Activated CD8-positive, alpha-beta memory T cell treated with anti-CD3 and anti-CD28 coated beads for 36 hours (primary cell): ENCODE measurements at regions not wholly inside any gene's neighbourhood (a gene's known extent, or its start where the extent isn't known, plus 50 kb on each side); places are given as distances from the start of the nearest gene placed in this dataset.
"Not testable (repeated sequence)": the region's sequence is repeated elsewhere in the genome, so short reads cannot be mapped to it uniquely, and the experiment has no call there.

Source experiments
- CTCF ChIA-PET: fragments of 350-600 bp; sonication (Branson Sonifier 250); formaldehyde crosslinking; loops from one replicate; lab custom pipeline; 2021; ENCODE audit warnings: antibody characterized with exemption; lab: Charles Lee
- POLR2A ChIA-PET: fragments of 350-600 bp; sonication (Branson Sonifier 250); formaldehyde crosslinking; loops from one replicate; lab custom pipeline; 2021; ENCODE audit warnings: antibody characterized with exemption; lab: Charles Lee

DNA sequence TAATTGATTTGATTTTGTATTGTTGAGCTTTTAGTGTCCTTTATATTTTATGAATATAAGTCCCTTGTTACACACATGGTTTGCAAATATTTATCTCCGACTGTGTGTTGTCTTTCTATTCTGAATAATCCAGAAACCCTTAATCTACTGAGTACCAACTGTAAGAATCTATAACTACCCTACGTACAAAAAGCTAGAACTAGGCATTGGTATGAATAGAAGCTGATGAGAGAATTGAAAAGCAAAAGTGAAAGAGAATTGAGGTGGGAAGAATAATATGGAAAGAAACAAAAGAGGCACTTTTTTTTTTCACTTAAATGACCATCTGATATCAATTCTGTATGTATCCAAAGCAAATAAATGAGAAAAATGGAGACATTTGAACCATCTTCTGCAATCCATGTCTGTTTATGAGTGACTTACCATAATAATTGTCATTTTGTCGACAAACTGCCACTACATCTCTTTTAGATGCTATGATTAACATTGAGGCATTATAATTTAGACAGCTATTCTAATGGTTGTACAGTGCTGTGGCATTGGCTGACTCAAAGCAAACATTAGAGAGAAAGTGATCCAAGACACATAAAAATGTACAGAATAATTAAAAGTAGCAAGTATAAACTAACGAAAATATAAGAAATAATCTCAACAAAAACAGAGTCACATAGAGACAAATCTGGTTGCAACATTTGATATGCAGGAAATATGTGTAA is 1516.6 kb upstream of the AGA start:
- ChIA-PET POLR2A (no interaction called here), CTCF (no interaction called here)

DNA sequence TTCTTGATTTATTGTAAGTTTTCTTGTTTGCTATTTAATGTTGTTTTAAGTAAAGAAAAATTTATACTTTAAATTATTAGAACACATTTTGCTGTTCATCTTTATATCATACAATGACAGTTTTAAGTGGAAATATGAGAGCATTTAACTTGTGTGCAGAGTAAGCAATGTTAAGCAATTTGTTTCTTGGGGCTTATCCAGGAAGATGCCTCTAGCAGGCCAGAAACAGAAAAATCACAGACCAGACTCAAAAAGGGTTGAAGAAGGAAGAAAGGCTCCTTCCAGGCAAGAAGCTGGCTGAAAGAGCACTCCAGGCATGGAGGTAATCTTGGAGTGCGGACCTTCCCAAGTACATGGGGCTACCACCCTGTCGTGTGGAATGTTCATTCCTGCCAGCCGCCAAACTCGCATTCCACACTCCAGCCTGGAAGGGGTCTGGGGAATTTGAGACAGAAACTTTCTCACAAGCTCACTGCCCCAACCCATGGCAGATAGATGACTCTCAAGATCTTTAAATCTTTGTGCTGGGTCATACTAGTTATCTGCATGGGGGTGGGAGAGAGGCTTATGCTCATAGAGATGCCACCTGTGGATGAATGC is 1521.3 kb upstream of the AGA start:
- CTCF ChIA-PET: no interaction called here
- POLR2A ChIA-PET: no interaction called here

DNA sequence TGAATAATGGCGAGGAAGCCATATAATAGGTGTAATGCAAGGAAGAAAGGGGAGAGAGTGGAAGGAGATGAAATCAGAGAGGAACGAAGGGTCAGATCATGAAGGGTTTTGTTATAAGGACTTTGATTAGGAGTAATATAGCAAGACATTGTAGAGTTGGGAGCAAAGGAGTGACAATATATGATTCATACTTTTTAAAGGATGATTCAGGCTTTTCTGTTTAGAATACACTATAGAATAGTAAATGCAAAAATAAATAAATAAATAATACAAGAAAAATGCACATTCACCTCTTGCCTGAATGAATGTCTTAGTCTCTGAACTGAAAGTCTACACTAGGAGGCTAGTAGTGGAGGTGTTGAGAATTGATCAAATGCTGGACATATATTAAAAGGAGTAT is 1524.4 kb upstream of the AGA start:
- ChIA-PET CTCF (no interaction called here), POLR2A (no interaction called here)

DNA sequence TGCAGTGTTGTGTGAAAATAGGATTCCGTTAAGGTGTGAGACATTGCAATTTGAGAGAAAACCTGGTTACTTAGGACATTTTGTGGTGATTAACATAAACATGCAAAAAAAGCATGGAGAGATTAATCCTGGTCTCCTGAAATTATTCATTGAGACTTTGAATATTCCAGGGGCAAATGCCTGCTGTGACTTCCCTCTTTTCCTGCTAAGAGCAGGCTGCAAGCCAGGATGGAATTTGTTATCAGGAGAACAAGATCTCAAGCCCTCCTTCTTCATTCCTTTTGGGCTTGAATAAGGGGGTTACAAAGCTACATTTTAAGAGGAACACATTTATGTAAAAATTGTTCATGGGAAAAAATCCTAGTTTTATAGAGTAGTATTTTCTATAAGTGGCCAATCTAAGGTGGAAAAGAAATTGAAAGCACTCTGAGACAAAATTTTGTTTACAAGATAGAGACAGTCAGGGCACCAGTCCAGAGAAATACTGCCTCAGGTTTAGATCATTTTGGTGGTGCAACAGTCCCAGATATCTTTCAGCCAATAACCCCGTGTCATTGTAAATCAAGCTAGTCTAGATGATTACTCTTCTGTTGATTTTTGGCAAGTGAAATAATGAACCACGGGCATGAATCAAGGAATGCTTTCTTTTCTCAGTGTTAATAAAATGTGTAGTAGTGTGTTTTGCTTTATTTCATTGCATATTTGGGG is 1528.3 kb upstream of the AGA start:
- ChIA-PET CTCF (no interaction called here), POLR2A (no interaction called here)

DNA sequence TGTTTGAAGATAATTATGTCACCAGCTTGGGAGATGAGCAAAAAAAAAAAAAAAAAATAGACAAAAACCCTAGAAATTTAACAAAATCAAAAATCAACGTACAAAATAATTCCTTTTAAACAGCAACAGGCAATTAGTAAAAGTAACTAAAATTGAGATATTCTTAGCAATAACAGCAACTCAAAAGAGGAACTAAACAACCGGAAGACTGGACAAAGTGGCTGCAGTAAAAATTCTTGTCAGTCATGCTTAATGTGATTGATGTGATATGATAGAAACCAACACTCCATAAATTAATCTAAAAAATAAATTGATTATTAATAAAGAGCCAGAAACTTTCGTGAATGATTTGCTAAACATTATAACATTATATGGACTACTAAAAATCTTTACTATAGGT is 1534.6 kb upstream of the AGA start:
- CTCF ChIA-PET: no interaction called here

DNA sequence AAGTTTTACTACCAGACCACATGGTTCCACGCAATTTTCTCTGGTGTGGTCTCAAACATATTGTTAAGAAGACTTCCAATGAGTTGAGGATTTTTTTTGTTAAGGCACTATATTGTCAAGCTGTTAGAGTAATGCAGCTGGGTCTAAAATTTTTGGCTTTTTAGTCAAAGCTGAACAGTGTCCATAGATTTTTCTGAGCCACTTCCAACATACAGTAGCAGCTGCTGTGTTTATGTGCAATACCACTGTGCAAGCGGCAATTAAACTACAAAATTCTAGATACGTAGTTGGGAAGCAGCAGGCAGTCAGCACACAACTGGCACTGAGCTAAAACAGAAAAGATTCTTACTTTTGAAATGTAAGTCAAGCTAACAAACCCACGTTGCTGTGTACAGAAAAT is 1551.1 kb upstream of the AGA start:
- ChIA-PET CTCF (no interaction called here), POLR2A (no interaction called here)

More for the DNA sequence above, 1534.6 kb upstream of the AGA start:
- POLR2A ChIA-PET: no interaction called here

DNA sequence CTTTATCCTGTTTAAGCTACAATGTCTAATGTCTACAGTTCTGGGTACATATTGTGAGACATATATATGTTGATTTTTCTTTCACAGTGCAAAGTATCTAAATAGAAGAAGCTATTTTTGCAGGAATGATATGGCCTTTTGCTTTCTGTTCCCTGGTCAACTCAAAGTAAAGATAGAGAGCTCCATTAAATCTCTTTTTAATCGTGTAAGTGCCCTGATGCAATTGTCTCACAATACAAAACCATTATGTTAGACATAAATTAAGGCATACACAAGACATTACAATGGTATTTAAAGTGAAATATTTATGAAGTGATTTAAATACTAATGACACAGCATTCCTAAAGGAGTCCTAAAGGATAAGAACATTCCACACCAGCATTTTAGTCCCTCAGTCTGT is 1559.7 kb upstream of the AGA start:
- ChIA-PET POLR2A (no interaction called here), CTCF (no interaction called here)

DNA sequence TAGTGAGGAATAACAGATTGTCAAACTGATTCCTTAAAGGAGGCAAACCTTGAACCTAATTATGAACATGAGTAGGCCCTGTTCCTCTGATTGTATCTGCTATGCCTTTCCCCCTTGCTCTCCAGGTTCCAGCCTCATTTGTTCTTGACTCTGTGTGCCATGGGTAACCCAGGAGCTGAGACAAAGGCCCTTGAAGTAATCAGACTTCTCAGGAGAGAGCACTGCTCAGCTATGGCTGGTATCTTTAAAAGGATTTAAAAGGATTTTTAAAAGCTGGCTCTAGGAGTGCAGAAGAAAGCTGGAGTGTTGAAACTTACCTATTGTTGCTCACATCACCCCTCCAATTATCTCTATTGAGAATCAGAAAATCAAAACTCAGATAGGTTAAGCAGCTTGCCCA is 1565.5 kb upstream of the AGA start:
- POLR2A ChIA-PET: no interaction called here
- CTCF ChIA-PET: no interaction called here

DNA sequence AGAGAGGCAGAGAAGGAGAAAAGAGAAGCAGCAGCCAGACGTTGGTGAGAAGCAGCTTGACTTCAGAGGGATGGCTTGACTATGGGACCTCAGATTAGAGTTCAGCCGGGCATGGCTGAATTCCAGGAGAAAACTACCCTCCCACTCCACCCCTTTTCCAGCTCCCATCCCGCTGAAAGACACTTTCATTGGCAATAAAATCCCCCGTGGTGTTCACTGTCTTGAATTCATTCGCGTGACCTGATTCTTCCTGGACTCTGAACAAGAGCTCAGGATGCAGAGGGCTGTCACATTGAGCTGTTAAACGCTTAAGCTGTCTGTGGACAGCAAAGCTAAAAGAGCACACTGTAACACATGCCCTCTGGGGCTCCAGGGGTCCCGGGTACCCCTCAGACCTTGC is 1575.3 kb upstream of the AGA start:
- ChIA-PET CTCF (no interaction called here), POLR2A (no interaction called here)

DNA sequence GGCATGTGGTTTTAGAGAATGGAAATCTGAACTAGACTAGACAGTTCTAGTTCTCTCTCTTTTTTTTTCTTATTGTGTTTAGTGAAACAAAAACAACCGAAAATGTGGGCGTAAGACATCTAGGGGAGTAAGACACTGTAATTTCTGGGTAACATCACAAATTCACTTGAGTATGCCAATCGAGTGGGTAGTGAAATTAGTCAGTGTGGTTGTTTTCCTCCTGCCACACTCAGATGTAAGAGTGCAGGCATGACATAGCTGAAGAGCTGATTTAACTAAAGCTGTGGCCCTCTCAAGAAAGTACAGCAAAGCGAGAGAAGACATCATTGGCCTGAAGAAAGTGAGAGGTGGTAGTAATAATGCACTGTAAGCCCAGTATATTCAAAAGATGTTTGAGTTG is 1585.3 kb upstream of the AGA start:
- ChIA-PET POLR2A (no interaction called here), CTCF (no interaction called here)

DNA sequence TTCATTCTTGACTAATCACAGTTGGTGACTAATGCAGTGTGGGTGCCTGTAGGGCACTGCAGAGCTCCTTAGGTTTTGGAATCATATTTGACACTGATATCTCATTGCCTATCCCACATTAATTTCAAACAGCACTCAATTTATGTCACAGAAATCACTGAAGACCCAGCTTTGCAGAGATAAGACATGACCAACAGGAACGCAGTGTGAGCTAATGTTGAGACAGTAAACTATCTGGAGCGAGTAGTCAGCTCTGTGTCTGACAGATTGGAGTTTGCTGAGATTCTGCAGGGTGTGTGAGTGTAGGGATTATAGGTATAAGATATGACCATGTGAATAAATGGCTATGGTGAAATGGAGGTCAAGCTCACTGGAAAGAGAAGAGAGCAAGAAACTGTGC is 1586.1 kb upstream of the AGA start:
- POLR2A ChIA-PET: no interaction called here
- CTCF ChIA-PET: no interaction called here

DNA sequence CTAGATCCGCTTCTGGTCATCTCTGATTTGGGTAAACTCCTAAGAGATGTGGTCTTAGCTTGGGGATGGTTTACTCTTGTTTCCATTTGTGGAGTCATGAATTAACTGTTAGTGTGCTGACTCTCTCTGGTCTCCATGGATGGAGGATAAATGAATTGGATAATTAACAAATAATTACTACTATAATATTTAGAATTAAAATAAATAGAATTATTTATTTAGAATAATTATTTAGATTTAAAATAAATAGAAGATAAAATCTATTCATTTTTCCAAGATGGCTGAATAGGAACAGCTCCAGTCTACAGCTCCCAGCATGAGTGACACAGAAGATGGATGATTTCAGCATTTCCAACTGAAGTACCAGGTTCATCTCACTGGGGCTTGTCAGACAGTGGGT is 1587.4 kb upstream of the AGA start:
- POLR2A ChIA-PET: no interaction called here
- CTCF ChIA-PET: no interaction called here

DNA sequence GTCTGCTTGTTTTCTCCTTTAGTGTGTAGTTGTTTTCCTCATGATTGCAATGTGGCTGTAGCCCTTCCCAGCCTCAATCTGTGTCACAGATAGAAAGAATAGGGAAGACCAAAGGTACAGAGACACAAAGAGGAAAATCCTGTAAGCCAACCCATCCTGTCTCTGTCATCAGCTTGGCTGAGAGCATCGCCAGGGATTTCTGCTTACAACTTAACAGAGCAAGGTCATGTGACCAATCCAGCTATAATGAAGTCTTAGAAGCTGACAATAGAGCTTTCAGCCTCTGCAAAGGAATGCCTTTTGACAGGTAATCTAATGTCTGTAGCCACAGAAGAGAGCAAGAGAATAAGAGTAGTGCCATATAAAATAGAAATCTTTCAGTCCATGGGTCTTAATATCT is 1598.0 kb upstream of the AGA start:
- POLR2A ChIA-PET: no interaction called here
- CTCF ChIA-PET: no interaction called here

DNA sequence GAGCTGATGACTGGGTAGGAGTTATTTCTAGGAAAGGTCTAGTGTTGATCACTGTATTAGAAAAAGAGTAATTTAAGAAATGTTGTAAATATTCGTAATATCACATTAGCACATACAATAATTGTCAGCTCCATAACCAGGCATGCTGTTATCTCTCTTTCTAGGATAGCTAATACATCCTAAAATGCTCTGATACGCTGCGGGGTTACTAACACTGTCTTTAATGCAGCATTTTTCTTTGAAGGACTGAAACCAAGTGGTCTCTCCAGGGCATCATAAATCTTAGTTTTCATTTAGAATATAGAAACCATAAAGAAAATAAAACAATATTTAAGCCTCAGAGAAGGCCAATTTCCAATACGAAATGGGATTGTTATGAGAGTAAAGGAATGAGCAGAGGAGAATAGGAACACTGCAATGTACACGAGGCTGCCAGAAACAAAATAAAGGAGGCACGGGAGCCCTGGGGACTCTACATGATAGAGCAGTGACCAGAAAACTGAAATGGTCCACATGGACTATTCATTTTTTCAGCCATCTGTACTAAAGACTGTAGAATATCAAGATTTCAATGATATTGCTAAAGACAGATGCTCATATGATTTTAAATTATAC is 1606.7 kb upstream of the AGA start:
- POLR2A ChIA-PET: no interaction called here
- CTCF ChIA-PET: no interaction called here

DNA sequence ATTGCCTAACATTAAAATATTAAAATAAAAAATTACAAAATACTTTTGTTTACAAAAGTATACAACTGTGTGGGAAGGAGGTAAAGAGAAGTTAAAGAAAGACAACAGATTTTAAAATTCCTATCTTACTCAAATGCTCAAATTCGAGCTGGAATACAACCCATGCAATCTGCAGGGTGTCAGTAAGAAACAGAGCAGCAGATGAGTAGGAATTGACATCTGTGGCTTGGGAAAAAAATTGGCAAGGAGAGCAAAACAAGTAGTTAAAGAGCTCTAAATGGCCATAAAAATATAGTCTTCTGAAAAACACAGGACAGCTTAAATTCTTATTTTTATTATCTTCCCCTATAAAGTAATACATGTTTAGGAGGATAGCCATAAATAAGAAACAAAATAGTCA is 1609.0 kb upstream of the AGA start:
- POLR2A ChIA-PET: no interaction called here
- CTCF ChIA-PET: no interaction called here

DNA sequence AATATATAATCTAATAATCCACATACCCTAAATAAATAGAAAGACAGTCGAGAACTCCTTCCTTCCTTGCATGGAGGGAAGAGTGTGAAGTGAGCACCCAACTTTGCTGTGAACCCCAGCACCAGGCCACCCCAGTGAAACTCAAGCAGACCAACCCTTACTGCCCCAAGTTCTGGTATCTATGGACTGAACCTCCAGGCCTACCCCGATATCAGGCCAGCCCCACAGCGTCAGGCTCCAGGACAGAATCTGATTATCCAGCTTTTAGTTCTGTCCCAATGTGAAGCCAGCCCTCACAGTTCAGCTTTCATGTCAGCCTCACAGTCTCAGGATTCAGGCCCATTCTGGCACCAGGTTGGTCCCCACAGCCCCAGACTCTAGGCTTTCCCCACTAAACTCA is 1617.2 kb upstream of the AGA start:
- ChIA-PET CTCF (no interaction called here), POLR2A (no interaction called here)

DNA sequence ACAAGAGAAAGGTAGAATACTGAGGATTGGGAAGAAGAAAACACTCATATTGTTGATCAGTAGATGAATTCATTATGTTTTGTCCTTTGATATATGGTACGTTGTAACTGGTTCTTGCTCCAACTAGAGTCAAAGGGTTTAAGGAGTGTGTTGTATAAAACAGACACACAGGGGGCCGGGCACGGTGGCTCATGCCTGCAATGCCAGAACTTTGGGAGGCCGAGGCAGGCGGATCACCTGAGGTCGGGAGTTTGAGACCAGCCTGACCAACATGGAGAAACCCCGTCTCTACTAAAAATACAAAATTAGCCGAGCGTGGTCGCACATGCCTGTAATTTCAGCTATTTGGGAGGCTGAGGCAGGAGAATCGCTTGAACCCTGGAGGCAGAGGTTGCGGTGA is 1624.0 kb upstream of the AGA start:
- CTCF ChIA-PET, POLR2A ChIA-PET: not testable (repeated sequence)

DNA sequence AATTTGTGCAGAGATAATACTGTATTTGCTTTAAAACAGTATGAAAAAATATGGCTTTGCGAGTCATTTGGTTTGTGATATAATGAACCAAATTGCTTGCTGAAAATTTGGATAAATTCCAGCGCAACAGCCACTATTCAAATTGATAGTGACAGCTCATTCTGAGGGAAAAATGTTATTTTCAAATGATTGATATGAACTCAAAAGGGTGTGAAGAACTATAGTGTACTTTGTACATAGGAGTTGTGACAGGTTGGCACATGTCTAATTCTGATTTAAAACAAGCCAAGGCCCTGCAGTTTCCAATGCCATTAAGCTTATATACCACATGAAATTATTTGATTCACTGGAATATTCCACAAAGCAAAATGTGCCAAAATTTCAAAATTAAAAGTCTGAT is 1628.9 kb upstream of the AGA start:
- ChIA-PET POLR2A (no interaction called here), CTCF (no interaction called here)

DNA sequence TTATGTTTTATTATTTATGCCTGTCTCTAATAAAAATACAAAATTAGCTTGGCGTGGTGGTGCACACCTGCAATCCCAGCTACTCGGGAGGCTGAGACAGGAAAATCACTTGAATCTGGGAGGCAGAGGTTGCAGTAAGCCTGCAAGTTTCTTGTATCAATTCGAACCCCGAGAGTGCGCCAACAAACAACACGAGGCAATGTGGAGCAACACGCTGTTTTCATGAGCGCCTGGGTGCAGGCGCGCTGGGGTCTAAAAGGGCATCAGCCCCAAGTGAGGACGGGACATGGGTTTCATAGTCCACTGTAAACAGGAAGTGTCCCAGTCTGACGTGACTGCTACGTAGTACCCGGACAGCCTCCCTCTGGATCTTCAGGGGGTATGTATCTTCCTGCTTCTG is 1634.6 kb upstream of the AGA start:
- ChIA-PET POLR2A (no interaction called here), CTCF (no interaction called here)

DNA sequence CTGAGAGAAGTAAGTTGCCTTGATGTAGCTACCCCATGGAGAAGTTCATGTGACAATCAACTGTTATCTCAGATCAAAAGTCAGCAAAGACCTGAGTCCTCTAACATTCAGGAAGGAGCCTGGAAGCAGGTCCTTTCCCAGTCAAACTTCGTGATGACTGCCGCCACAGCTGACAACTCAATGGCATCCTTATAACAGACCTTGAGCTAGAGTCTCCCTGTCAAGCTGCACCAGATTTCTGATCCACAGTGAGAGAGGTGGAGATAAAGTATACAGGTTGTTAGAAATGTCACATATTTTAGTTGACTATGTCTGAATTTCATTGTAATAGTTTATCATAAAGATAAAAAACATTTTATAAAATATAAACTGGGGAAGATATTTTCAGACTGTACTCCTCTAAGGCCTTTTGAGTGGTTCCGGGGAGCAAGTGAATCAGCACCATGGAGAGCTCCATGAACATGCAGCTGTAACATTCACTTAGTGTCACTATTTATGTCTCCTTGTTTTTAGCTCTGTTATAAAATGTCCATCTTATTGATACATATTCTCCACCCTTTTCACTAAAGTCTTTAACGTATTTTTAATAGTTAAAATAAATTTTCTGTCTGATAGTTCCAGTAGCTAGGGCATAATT is 1653.5 kb upstream of the AGA start:
- ChIA-PET POLR2A (no interaction called here), CTCF (no interaction called here)
